GM19023 (cell line): ENCODE measurements at regions not wholly inside any gene's neighbourhood (a gene's known extent, or its start where the extent isn't known, plus 50 kb on each side); places are given as distances from the start of the nearest gene placed in this dataset.

Source experiments
- ATAC-seq: cut with Tn5 transposase; IDR thresholded peaks from one replicate; pipeline ENCODE4 v1.9.1; 2021; ENCODE audit warnings: mild to moderate bottlenecking, moderate library complexity; ENCODE audit not compliant: unreplicated experiment

- ATAC-seq = no peak
Observed at GRCh38 chr1:34270181-34270580, 93.5 kb downstream of the C1orf94 start.

- ATAC-seq = no peak
Observed at GRCh38 chr1:34272152-34272551, 95.4 kb downstream of the C1orf94 start.

- no peak for ATAC-seq
Observed at GRCh38 chr1:34275150-34275549, 98.4 kb downstream of the C1orf94 start.

DNA sequence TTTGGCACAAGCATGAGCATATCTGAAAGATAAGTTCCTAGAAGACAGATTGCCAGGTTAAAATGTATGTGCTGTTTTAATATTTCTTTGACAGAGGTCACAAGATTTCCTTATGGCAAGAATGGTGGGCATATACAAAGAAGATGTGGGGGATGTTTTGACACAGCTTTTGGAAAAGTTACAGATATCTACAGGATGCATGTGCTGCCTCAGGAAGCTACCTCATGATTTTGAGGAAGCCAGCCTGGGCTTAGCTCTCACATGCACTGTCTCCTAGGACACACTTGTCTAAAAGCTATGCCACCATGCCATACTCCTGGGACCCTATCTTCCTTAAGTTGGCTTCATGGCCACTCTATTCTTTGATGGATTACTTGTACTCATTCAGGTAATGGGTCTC, 99.9 kb downstream of the C1orf94 start:
- no peak for ATAC-seq

- no peak for ATAC-seq
Observed at GRCh38 chr1:34277150-34277549, 100.4 kb downstream of the C1orf94 start.

DNA sequence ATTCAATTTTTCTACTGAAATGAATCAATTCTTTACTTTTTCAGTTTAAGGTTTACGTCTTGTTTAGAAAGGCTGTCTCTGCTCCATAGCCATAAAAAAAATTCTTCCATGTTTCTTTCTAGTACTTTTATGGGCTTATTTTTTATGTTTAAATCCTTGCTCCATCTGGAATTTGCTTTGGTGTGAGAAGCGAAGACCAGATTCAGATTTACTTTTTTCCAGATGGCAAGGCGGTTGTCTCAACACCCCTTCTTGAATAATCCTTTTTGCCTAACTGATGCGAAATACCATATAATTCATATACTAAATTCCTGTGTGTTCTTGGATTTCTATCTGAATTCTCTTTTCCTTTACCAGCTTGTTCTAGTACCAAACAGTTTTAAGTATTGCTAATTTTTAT, 101.5 kb downstream of the C1orf94 start:
- ATAC-seq = no peak

GRCh38 chr1:34279971-34280370, 103.3 kb downstream of the C1orf94 start:
- ATAC-seq = no peak

- no peak for ATAC-seq
Observed at GRCh38 chr1:34280509-34280908, 103.8 kb downstream of the C1orf94 start.

- ATAC-seq = no peak
Observed at GRCh38 chr1:34283142-34283541, 106.4 kb downstream of the C1orf94 start.

DNA sequence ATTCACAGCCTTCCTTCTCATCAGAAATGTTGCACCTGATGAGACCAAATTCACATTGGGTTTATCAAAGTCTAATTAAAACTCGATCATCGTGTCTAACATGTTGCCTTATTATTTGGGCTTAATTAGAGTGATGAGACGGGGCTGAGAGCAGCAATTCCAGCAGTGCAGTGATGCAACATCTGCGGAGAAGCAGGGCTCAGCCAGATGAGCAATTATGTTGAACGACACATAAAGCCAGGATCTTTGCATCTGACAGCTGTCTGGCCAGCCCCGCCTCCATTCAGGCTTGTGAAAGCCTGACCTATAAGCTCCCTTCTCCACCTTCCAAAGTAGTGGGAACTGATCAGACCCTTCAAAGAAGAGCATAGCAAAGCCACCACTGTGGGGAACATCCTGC, 109.8 kb downstream of the C1orf94 start:
- ATAC-seq = no peak

DNA sequence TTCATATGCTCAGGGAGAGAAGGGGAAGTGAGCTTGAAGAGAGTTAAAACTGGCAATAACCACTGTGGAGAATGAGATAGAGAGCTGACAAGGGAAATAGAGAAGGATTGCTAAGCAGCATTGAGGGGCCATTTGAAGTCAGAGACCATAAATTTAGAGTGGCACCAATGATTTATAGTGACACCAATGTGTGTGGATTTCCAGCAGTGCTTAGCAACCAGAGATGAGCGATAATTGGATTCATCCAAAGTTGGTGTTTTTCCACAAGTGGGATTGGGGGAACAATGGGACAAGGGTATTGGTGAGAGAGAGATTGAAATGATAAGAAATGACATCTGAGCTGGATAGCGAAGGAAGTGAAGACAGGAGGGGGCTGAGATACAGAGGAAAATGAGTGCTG, 114.1 kb downstream of the C1orf94 start:
- no peak for ATAC-seq

GRCh38 chr1:34292472-34292871, 115.8 kb downstream of the C1orf94 start:
- no peak for ATAC-seq

GRCh38 chr1:34296059-34296458, 119.4 kb downstream of the C1orf94 start:
- ATAC-seq = no peak

- ATAC-seq = no peak
Observed at GRCh38 chr1:34302798-34303197, 126.1 kb downstream of the C1orf94 start.

DNA sequence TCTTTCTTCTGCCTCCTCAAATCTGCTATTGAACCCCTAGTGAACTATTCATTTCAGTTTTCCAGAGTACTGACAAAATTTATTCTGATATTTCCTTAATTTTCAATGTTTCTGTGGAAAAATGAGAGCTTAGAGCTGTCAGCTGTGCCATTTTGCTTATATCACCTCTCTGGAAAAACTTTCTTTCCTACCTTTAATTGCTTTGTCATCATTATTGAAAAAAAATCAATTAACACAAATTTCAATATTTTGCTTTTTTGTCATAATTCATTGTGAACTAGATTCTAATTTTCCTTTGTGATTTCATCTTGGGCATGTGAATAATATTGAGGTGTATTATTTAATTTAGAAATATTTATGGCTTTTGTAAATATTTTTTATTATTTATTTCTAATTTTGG, 126.5 kb downstream of the C1orf94 start:
- ATAC-seq = no peak

DNA sequence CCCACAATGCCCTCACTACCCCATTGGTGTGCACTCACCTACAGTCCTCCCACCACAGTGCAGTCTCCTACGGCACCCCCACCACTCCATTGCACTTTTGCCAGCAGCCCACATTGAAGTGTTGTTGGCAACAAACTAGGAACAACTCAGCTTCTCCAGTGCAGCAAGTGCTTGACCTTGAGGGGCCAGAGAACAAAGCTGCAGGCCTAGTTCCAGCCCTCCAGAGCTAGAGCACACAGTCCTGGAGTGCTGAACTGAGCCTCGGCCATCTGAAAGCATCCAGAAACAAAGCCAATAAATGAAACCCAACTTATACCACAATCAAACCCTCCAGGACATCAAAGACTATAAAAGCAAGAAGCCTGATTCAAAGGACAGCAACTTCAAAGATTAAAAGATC, 129.9 kb downstream of the C1orf94 start:
- ATAC-seq = no peak

GRCh38 chr1:34312359-34312758, 135.7 kb downstream of the C1orf94 start:
- ATAC-seq = no peak

DNA sequence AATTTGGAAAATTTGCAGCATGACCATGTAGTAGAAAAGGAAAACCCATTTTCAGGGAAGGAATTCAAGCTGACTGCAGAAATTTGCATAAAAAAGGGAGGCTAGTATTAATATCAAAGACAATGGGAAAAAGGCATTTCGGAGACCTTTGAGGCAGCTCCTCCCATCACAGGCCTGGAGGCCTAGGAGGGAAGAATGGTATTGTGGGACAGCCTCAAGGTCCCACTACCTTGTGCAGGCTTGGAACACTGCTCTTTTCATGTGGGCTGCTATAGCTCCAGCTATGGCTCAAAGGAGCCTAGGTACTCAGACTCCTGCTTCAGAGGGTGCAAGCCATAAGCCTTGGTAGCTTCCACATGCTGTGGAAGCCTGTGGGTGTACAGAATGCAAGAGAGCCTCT, 139.3 kb downstream of the C1orf94 start:
- ATAC-seq = no peak

- ATAC-seq = no peak
Observed at GRCh38 chr1:34316773-34317172, 140.1 kb downstream of the C1orf94 start.

DNA sequence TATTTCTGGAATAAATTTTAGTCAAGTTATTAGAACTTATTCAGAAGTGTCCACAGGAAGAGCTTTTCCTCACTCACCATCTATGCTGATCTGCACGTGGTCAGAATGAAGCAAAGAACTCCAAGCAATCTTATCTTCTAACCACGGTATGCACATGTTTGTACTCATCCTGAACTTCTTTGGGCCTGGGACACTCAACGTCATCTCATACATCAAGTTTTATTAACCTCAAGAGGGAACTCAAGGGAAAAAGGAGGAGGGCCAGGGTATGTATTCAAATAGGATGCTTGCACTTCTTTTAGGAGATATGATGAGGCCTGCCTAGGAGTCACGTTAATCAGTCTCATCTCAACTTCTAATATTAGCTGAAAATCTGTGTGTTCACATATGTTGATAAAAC, 142.5 kb downstream of the C1orf94 start:
- ATAC-seq = no peak

DNA sequence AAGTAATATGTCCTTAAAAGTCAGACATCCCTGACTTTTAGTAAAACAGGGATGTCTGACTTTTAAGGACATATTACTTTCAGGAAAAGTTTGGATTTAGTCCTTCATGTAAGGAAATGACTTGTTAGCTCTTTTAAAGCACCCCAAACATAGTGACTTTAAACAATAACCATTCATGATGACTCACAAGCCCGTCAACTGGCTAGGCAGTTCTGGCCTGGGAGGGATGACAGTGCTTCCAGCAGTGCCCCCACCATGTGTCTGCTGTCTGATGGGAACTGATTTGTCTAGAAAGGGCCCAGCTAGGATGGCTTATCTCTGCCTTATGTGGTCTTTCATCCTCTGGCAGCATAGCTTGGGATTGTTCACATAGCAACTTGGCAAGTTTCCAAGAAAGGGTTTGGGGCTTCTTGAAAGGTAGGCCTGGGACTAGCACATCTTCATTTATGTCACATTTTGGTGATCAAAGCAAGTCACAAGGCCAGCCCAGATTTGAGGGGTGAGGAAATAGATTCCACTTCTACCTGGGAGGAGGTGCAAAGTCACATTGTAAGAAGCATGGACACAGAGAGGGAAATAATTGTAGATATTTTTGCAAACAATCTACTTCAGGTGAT, 143.5 kb downstream of the C1orf94 start:
- ATAC-seq = no peak

- ATAC-seq = no peak
Observed at GRCh38 chr1:34322969-34323368, 146.3 kb downstream of the C1orf94 start.

- no peak for ATAC-seq
Observed at GRCh38 chr1:34324879-34325440, 148.3 kb downstream of the C1orf94 start.
